ENCODE measurements at regions not wholly inside any gene's neighbourhood (a gene's known extent, or its start where the extent isn't known, plus 50 kb on each side); places are given as distances from the start of the nearest gene placed in this dataset.

DNA sequence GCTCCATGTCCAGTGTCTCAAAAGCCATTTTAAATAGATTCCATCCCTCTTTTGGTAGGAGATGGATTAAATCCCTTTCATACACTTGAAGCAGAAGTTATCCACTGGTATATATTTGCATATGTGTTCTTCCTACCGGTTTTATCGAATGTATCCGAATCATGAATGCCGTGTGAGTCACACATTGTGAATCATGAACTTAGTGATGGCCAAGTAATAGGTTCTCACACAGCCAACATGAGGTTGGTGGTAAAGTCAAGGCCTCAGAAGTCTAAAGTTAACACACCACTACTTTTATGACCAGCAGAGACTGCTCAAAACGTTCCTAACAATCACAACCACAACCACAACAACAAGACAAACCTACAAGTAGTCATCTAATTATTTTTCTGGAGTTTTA lies 345.5 kb downstream of the THBS2 start:
- peak; percentile 58 for DNase-seq

GRCh38 chr6:168906391-168906790 lies 347.3 kb downstream of the THBS2 start:
- no peak overlapping the region for H3K27ac Mint-ChIP-seq
- H3K9me3 Mint-ChIP-seq = no peaks in the 10 kb centered on the region
- H3K27me3 Mint-ChIP-seq (ENCODE audit: insufficient read depth) = peaks cover 7% of the 10 kb centered on the region
- no peaks in the 10 kb centered on the region for H3K36me3 Mint-ChIP-seq (ENCODE audit: low read depth)
- DNase-seq = no peak
- TF ChIP-seq, protein P1, sequence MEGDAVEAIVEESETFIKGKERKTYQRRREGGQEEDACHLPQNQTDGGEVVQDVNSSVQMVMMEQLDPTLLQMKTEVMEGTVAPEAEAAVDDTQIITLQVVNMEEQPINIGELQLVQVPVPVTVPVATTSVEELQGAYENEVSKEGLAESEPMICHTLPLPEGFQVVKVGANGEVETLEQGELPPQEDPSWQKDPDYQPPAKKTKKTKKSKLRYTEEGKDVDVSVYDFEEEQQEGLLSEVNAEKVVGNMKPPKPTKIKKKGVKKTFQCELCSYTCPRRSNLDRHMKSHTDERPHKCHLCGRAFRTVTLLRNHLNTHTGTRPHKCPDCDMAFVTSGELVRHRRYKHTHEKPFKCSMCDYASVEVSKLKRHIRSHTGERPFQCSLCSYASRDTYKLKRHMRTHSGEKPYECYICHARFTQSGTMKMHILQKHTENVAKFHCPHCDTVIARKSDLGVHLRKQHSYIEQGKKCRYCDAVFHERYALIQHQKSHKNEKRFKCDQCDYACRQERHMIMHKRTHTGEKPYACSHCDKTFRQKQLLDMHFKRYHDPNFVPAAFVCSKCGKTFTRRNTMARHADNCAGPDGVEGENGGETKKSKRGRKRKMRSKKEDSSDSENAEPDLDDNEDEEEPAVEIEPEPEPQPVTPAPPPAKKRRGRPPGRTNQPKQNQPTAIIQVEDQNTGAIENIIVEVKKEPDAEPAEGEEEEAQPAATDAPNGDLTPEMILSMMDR (IDR thresholded peaks at IDR 0.05) = no peak
- H3K4me3 Mint-ChIP-seq = no peak overlapping the region
- H3K4me1 Mint-ChIP-seq (ENCODE audit: low read depth) = peaks cover 17% of the 10 kb centered on the region

More for the DNA sequence above, 345.5 kb downstream of the THBS2 start:
- Mint-ChIP-seq H3K36me3 (ENCODE audit: low read depth) (no peaks in the 10 kb centered on the region), H3K4me3 (no peak overlapping the region), H3K4me1 (ENCODE audit: low read depth) (peaks cover 17% of the 10 kb centered on the region), H3K9me3 (peaks cover 4% of the 10 kb centered on the region; the same call in 1 of the 2 replicates), H3K27ac (peak overlapping the region; percentile 74), H3K27me3 (ENCODE audit: insufficient read depth) (peaks cover 6% of the 10 kb centered on the region)
- TF ChIP-seq, protein P1 (IDR thresholded peaks at IDR 0.05) = no peak

DNA sequence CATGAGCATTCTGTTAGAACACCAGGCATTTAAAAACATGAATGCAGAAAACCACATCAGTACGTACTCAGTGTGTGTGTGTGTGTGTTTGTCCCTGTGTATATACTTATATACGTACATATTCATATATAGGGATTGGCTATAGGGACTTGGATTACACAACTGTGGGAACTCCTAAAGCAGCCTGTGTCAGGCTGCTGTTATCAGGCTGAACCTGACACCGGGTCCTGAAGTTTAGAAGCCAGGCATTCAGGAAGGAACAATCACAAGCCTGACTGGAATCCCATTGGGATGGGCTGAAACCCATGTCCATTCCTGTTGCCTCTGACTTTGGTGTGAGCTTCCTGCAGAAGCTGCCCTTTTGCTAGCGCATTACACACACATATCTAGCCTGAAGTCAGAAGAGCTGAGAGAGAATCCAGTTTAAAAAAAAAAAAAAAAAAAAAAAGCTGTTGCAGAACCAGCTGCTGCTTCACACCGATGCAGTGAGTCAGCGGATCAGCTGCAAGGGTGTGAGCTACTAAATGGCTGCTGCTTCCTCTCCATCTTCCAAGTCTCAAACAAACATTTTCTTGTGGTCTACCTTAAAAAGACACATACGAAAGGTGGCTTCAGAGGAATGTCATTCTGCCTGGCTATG lies 348.1 kb downstream of the THBS2 start:
- peaks cover 17% of the 10 kb centered on the region for H3K4me1 Mint-ChIP-seq (ENCODE audit: low read depth)

DNA sequence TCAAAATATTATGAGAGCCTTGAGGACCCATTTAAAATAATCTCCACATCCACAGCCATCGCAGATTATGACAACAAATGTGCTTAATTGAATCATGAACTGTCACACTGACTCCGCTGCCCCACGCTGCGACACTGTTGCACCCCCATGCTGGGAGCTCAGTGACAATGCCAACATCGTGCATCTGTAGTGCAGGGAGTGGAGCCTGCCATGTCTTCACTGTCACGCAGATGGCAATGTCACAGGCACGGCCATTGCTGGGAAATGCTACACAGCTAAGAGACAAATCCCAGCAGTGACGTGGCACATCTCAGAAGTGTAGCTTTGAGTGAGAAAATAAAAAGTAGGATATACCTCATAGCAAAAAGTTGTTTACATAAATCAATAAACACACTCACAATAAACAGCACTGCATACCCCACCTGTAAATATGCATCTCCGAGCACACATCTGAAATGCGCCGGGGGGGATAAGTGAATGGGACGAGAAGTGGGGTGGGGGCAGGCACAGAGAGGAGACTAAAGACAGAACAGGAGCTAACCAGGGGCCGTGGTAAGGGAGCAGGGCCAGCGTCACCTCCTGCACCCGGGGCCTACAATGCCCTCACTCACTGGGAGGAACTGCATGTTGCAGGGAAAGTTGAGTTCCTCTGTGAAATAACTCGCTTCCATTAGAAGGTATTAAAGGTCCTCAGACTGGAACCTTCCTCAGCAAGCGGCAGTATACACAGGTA lies 349.9 kb downstream of the THBS2 start:
- TF ChIP-seq, protein P1 (IDR thresholded peaks at IDR 0.05) = no peak
- H3K9me3 Mint-ChIP-seq = no peaks in the 10 kb centered on the region

More for the DNA sequence above, 348.1 kb downstream of the THBS2 start:
- TF ChIP-seq, protein P1 (IDR thresholded peaks at IDR 0.05) = no peak
- DNase-seq = no peak
- Mint-ChIP-seq H3K4me3 (no peak overlapping the region), H3K27ac (no peak overlapping the region), H3K27me3 (ENCODE audit: insufficient read depth) (peaks cover 6% of the 10 kb centered on the region), H3K9me3 (no peaks in the 10 kb centered on the region), H3K36me3 (ENCODE audit: low read depth) (no peaks in the 10 kb centered on the region)

DNA sequence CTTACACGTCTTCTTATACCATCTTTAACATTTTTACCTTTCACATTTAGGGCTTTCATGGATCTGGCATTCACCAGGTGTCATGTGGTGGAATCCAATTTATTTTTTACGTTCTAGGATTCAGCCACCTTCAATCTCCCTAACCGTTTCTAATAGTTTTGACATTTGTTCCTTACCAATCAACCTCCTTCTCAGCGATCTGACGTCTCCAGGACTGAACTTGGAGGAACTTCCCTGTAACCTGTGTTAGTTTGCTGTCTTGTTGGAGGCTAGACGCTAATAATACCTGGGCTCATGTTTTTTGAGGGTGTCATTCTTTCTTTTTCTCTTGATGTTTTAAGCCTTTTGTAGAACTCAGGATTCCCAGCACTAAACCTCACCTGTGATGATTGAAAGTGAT lies 351.6 kb downstream of the THBS2 start:
- Mint-ChIP-seq H3K27me3 (ENCODE audit: insufficient read depth) (peaks cover 7% of the 10 kb centered on the region), H3K4me3 (no peak overlapping the region), H3K36me3 (ENCODE audit: low read depth) (no peaks in the 10 kb centered on the region), H3K4me1 (ENCODE audit: low read depth) (no peaks in the 10 kb centered on the region), H3K9me3 (no peaks in the 10 kb centered on the region), H3K27ac (no peak overlapping the region)
- DNase-seq = no peak
- TF ChIP-seq, protein P1 (IDR thresholded peaks at IDR 0.05) = no peak

More for the DNA sequence above, 349.9 kb downstream of the THBS2 start:
- no peak for DNase-seq
- H3K4me1 Mint-ChIP-seq (ENCODE audit: low read depth) = peaks cover 11% of the 10 kb centered on the region
- H3K27me3 Mint-ChIP-seq (ENCODE audit: insufficient read depth) = peaks cover 6% of the 10 kb centered on the region
- no peak overlapping the region for H3K4me3 Mint-ChIP-seq
- H3K36me3 Mint-ChIP-seq (ENCODE audit: low read depth) = no peaks in the 10 kb centered on the region
- no peak overlapping the region for H3K27ac Mint-ChIP-seq

All from HFFc6 (cell line).